A549 (cell line): ENCODE measurements at regions not wholly inside any gene's neighbourhood (a gene's known extent, or its start where the extent isn't known, plus 50 kb on each side); places are given as distances from the start of the nearest gene placed in this dataset.

ENCODE experiments used
- ATAC-seq, 2 experiments: fragments of 200-7000 bp in 1 of 2; fragments of >200 bp in 1 of 2; cut with Nextera tagmentation in 1 of 2; cut with Tn5 transposase in 1 of 2; 3 replicates each; pipeline versions ENCODE4 v1.8.0 to v1.9.1; 2018 to 2020; ENCODE audit warnings: mild to moderate bottlenecking in 1 of 2, moderate library complexity in 1 of 2
- CTCF ChIA-PET: fragments of 300-600 bp; sonication (Branson Sonifier 250); formaldehyde crosslinking; extraction: SDS; loops from one replicate; lab custom pipeline; 2021; ENCODE audit warnings: antibody characterized with exemption, inconsistent platforms; lab: Yijun Ruan, JAX
- POLR2A ChIA-PET: fragments of 350-600 bp; formaldehyde crosslinking; extraction: SDS; loops from one replicate; lab custom pipeline; 2021; ENCODE audit warnings: antibody characterized with exemption, inconsistent platforms; lab: Yijun Ruan, JAX
- DNase-seq, 2 experiments: peaks; one replicate each; pipeline versions ENCODE4 v3.0.0 to v3.0.0-alpha.2; 2011 to 2016; ENCODE audit warnings: low read depth in 1 of 2, low spot score in 1 of 2
- FAIRE-seq: peaks from 2 replicates; lab custom pipeline; 2011; peaks lifted over from hg19 to GRCh38; lab: Jason Lieb, UNC
- H3K27ac ChIP-seq, 2 experiments: fragments of >200 bp; sonication (Bioruptor Twin); formaldehyde crosslinking; 3 replicates each; pipeline ENCODE4 v1.5.1; 2016 to 2017
- H3K4me1 ChIP-seq: fragments of >200 bp; sonication (Bioruptor Twin); formaldehyde crosslinking; 3 replicates; pipeline ENCODE4 v1.6.1; 2016
- H3K4me2 ChIP-seq: fragments of >200 bp; sonication (Bioruptor Twin); formaldehyde crosslinking; 3 replicates; pipeline ENCODE4 v1.6.1; 2016
- H3K4me3 ChIP-seq: fragments of >200 bp; sonication (Bioruptor Twin); formaldehyde crosslinking; 3 replicates; pipeline ENCODE4 v1.5.1; 2016
- H3K9me3 ChIP-seq: fragments of >200 bp; sonication (Bioruptor Twin); formaldehyde crosslinking; 3 replicates; pipeline ENCODE4 v1.6.1; 2016
- BHLHE40 ChIP-seq: IDR thresholded peaks from 2 replicates; pipeline ENCODE4 v1.6.1; 2012; ENCODE audit warnings: low read depth, low read length, inconsistent platforms
- CBX8 ChIP-seq: fragments of 200-600 bp; sonication (generic); IDR thresholded peaks from 2 replicates; pipeline ENCODE4 v1.6.1; 2016
- EP300 ChIP-seq, 2 experiments: fragments of >200 bp; sonication (Bioruptor Twin); formaldehyde crosslinking; IDR thresholded peaks; 2 replicates in 1 of 2; 3 replicates in 1 of 2; pipeline ENCODE4 v1.6.1; 2016 to 2017
- ESRRA ChIP-seq: fragments of 150-350 bp; IDR thresholded peaks from 2 replicates; pipeline ENCODE4 v1.6.1; 2014; ENCODE audit warnings: mild to moderate bottlenecking, low read length, borderline replicate concordance
- FOSB ChIP-seq: fragments of 250-450 bp; sonication (Bioruptor Pico); IDR thresholded peaks from 2 replicates; pipeline ENCODE4 v1.5.0; 2020; ENCODE audit warnings: mild to moderate bottlenecking, moderate library complexity
- FOSL2 ChIP-seq, 2 experiments: fragments of 450-650 bp in 1 of 2; fragments of >200 bp in 1 of 2; sonication (Bioruptor Twin) in 1 of 2; formaldehyde crosslinking; IDR thresholded peaks; 2 replicates each; pipeline versions ENCODE4 v1.5.0 to v1.6.1; 2016 to 2020; ENCODE audit warnings: mild to moderate bottlenecking in 1 of 2, moderate library complexity in 1 of 2
- HEYL ChIP-seq: fragments of 250-450 bp; sonication (Bioruptor Pico); IDR thresholded peaks from 2 replicates; pipeline ENCODE4 v1.8.0; 2021; ENCODE audit warnings: mild to moderate bottlenecking, moderate library complexity
- HOXA7 ChIP-seq: fragments of 250-450 bp; sonication (Bioruptor Pico); IDR thresholded peaks from 2 replicates; pipeline ENCODE4 v1.5.0; 2020; ENCODE audit warnings: mild to moderate bottlenecking, moderate library complexity
- KDM1A ChIP-seq: fragments of 200-600 bp; sonication (generic); IDR thresholded peaks from 2 replicates; pipeline ENCODE4 v1.6.1; 2016; ENCODE audit warnings: low read depth, mild to moderate bottlenecking
- MAFK ChIP-seq: fragments of 450-650 bp; IDR thresholded peaks from 2 replicates; pipeline ENCODE4 v1.6.1; 2014; ENCODE audit not compliant: partially characterized antibody
- MYC ChIP-seq: IDR thresholded peaks from 2 replicates; pipeline ENCODE4 v1.6.1; 2012; ENCODE audit warnings: mild to moderate bottlenecking, inconsistent platforms, low read length, improper control_type of control experiment, borderline replicate concordance
- NPAS2 ChIP-seq: fragments of 250-450 bp; sonication (Bioruptor Pico); IDR thresholded peaks from 2 replicates; pipeline ENCODE4 v1.8.0; 2022; ENCODE audit warnings: mild to moderate bottlenecking, moderate library complexity, borderline replicate concordance
- NR3C1 ChIP-seq: fragments of >200 bp; sonication (Bioruptor Twin); formaldehyde crosslinking; IDR thresholded peaks from 3 replicates; pipeline ENCODE4 v1.6.1; 2017
- PHF8 ChIP-seq: fragments of 200-600 bp; sonication (generic); IDR thresholded peaks from 2 replicates; pipeline ENCODE4 v1.6.1; 2016; ENCODE audit warnings: low read depth, mild to moderate bottlenecking, antibody characterized with exemption, moderate library complexity, borderline replicate concordance
- RFX5 ChIP-seq: fragments of 450-650 bp; IDR thresholded peaks from 2 replicates; pipeline ENCODE4 v1.7.1; 2014; ENCODE audit warnings: antibody characterized with exemption, mild to moderate bottlenecking, moderate library complexity
- RNF2 ChIP-seq: fragments of 200-600 bp; sonication (generic); IDR thresholded peaks from 2 replicates; pipeline ENCODE4 v1.6.1; 2016; ENCODE audit warnings: low read depth, mild to moderate bottlenecking, antibody characterized with exemption, moderate library complexity, borderline replicate concordance
- TP53 ChIP-seq: fragments of 250-450 bp; sonication (Bioruptor Pico); IDR thresholded peaks from 2 replicates; pipeline ENCODE4 v1.5.0; 2021; ENCODE audit warnings: mild to moderate bottlenecking, moderate library complexity
- TF ChIP-seq, protein P1 (sequence below): fragments of >200 bp; sonication (Bioruptor Twin); formaldehyde crosslinking; IDR thresholded peaks from 3 replicates; pipeline ENCODE4 v1.5.1; 2016
- TF ChIP-seq, protein P2 (sequence below): fragments of >200 bp; sonication (Bioruptor Twin); formaldehyde crosslinking; IDR thresholded peaks from 2 replicates; pipeline ENCODE4 v1.6.1; 2016
- TF ChIP-seq, protein P3 (sequence below): fragments of 250-450 bp; sonication (Bioruptor Pico); IDR thresholded peaks from 2 replicates; pipeline ENCODE4 v1.5.0; 2021; ENCODE audit warnings: mild to moderate bottlenecking, moderate library complexity, borderline replicate concordance
- TF ChIP-seq, protein P4 (sequence below): fragments of >200 bp; sonication (Bioruptor Twin); formaldehyde crosslinking; IDR thresholded peaks from 3 replicates; pipeline ENCODE4 v1.6.1; 2016
- TF ChIP-seq, protein P5 (sequence below): fragments of 450-650 bp; IDR thresholded peaks from 2 replicates; pipeline ENCODE4 v1.6.1; 2014; ENCODE audit warnings: antibody characterized with exemption

DNA sequence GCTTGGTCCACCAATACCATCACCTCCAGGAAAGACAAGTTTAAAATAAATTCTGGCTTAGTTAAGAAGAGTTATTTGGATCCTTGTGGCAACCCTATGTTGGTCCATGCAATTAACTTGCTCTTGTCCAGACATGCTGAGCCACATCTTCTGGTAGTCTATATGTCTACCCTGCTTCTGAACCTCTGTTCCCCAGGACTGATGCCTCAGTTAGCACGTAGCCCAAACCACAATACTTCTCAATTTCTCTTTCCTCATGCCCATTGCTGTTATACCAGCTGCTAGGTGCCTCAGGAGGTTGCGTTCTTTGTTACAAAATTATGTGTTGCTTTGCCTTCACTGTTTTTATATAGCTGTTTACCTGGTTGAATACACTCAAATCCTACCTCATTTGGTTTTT, 116.4 kb upstream of the KCNQ5 start (continued):
- TF ChIP-seq, protein P1, sequence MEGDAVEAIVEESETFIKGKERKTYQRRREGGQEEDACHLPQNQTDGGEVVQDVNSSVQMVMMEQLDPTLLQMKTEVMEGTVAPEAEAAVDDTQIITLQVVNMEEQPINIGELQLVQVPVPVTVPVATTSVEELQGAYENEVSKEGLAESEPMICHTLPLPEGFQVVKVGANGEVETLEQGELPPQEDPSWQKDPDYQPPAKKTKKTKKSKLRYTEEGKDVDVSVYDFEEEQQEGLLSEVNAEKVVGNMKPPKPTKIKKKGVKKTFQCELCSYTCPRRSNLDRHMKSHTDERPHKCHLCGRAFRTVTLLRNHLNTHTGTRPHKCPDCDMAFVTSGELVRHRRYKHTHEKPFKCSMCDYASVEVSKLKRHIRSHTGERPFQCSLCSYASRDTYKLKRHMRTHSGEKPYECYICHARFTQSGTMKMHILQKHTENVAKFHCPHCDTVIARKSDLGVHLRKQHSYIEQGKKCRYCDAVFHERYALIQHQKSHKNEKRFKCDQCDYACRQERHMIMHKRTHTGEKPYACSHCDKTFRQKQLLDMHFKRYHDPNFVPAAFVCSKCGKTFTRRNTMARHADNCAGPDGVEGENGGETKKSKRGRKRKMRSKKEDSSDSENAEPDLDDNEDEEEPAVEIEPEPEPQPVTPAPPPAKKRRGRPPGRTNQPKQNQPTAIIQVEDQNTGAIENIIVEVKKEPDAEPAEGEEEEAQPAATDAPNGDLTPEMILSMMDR = no peak
- TF ChIP-seq, protein P2, sequence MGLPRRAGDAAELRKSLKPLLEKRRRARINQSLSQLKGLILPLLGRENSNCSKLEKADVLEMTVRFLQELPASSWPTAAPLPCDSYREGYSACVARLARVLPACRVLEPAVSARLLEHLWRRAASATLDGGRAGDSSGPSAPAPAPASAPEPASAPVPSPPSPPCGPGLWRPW = no peak
- no peak for TF ChIP-seq EP300 (IDR thresholded peaks at IDR 0.05)
- no peak for TF ChIP-seq NPAS2 (CRISPR knock-in tag)

DNA sequence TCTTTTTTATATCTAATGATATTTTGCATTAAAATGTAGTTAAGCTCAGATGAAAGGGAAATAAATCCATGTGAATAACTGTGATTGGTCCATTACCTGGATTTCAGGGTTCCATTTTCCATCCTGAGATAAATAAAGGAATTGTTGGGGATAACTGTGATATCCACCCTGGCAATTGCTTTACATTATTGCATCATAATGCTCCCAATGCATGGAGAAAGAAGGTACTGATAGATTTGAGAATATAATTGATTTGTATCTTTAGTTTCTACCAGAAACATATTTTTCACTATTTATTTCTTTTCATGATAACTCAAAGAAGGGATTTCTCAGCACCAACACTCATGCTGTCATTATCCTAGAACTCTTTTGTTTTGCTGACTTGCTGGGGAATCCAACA, 102.0 kb upstream of the KCNQ5 start:
- ChIA-PET POLR2A (no interaction called here), CTCF (no interaction called here)
- Histone ChIP-seq H3K9me3 (no peaks in the 10 kb centered on the region), H3K4me3 (no peak overlapping the region), H3K27ac (no peak overlapping the region), H3K4me2 (no peak overlapping the region), H3K4me1 (no peaks in the 10 kb centered on the region)
- no peak for ATAC-seq
- FAIRE-seq = no peak
- TF ChIP-seq HEYL (no peak), FOSB (CRISPR knock-in tag) (no peak), RFX5 (no peak), FOSL2 (IDR thresholded peaks at IDR 0.05) (no peak), FOSL2 (CRISPR knock-in tag; IDR thresholded peaks at IDR 0.05) (no peak), KDM1A (no peak), RNF2 (no peak), ESRRA (no peak), PHF8 (no peak), TP53 (no peak), BHLHE40 (no peak), NR3C1 (no peak), MAFK (no peak), CBX8 (no peak), MYC (no peak), HOXA7 (CRISPR knock-in tag) (no peak)
- TF ChIP-seq, protein P1 = no peak
- TF ChIP-seq, protein P2 = no peak
- TF ChIP-seq, protein P3, sequence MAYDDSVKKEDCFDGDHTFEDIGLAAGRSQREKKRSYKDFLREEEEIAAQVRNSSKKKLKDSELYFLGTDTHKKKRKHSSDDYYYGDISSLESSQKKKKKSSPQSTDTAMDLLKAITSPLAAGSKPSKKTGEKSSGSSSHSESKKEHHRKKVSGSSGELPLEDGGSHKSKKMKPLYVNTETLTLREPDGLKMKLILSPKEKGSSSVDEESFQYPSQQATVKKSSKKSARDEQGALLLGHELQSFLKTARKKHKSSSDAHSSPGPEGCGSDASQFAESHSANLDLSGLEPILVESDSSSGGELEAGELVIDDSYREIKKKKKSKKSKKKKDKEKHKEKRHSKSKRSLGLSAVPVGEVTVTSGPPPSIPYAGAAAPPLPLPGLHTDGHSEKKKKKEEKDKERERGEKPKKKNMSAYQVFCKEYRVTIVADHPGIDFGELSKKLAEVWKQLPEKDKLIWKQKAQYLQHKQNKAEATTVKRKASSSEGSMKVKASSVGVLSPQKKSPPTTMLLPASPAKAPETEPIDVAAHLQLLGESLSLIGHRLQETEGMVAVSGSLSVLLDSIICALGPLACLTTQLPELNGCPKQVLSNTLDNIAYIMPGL (CRISPR knock-in tag) = no peak
- TF ChIP-seq, protein P4, sequence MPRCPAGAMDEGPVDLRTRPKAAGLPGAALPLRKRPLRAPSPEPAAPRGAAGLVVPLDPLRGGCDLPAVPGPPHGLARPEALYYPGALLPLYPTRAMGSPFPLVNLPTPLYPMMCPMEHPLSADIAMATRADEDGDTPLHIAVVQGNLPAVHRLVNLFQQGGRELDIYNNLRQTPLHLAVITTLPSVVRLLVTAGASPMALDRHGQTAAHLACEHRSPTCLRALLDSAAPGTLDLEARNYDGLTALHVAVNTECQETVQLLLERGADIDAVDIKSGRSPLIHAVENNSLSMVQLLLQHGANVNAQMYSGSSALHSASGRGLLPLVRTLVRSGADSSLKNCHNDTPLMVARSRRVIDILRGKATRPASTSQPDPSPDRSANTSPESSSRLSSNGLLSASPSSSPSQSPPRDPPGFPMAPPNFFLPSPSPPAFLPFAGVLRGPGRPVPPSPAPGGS = no peak
- TF ChIP-seq, protein P5, sequence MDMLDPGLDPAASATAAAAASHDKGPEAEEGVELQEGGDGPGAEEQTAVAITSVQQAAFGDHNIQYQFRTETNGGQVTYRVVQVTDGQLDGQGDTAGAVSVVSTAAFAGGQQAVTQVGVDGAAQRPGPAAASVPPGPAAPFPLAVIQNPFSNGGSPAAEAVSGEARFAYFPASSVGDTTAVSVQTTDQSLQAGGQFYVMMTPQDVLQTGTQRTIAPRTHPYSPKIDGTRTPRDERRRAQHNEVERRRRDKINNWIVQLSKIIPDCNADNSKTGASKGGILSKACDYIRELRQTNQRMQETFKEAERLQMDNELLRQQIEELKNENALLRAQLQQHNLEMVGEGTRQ = no peak
- no peak for DNase-seq
